ENCODE measurements at regions not wholly inside any gene's neighbourhood (a gene's known extent, or its start where the extent isn't known, plus 50 kb on each side); places are given as distances from the start of the nearest gene placed in this dataset.

GRCh38 chr1:60572378-60572777 is 498.8 kb upstream of the C1orf87 start:
- TF ChIP-seq CTCF (IDR thresholded peaks at IDR 0.05) (no peak), ZFX (IDR thresholded peaks at IDR 0.05; ENCODE audit: borderline replicate concordance) (no peak)
